OCI-LY3 (cell line): ENCODE measurements at regions not wholly inside any gene's neighbourhood (a gene's known extent, or its start where the extent isn't known, plus 50 kb on each side); places are given as distances from the start of the nearest gene placed in this dataset.

Experiments used
- H2AFZ ChIP-seq: fragments of 200-600, 300-600 bp; shearing (Covaris generic); 2 replicates; pipeline ENCODE4 v1.6.0; 2014; ENCODE audit warnings: antibody characterized with exemption, low read depth, low read length
- H3K27ac ChIP-seq: fragments of 200-600, 300-600 bp; sonication (generic); 2 replicates; pipeline ENCODE4 v1.5.1; 2014; ENCODE audit warnings: mild to moderate bottlenecking, low read length, moderate library complexity, mixed read lengths
- H3K27me3 ChIP-seq: fragments of 200-600, 300-600 bp; sonication (generic); 2 replicates; pipeline ENCODE4 v1.6.1; 2014; ENCODE audit warnings: low read depth, low read length, mixed read lengths
- H3K36me3 ChIP-seq: fragments of 200-600, 300-600 bp; sonication (generic); replicated peaks from 2 replicates; pipeline ENCODE3; 2014; ENCODE audit warnings: low read depth, low read length, mixed read lengths
- H3K4me1 ChIP-seq: fragments of 300-600, 200-600 bp; sonication (generic); 2 replicates; pipeline ENCODE4 v1.6.1; 2014; ENCODE audit warnings: low read length, mixed read lengths
- H3K4me2 ChIP-seq: fragments of 200-600, 300-600 bp; sonication (generic); 2 replicates; pipeline ENCODE4 v1.6.1; 2014; ENCODE audit warnings: low read length, mixed read lengths
- H3K4me3 ChIP-seq: fragments of 300-600, 200-600 bp; sonication (generic); 2 replicates; pipeline ENCODE4 v1.5.1; 2014; ENCODE audit warnings: antibody characterized with exemption, mild to moderate bottlenecking, low read length, moderate library complexity
- H3K79me2 ChIP-seq: fragments of 300-600, 200-600 bp; shearing (Covaris generic); 2 replicates; pipeline ENCODE4 v1.6.1; 2014; ENCODE audit warnings: mild to moderate bottlenecking, low read length, mixed read lengths
- H3K9ac ChIP-seq: fragments of 300-600, 200-600 bp; shearing (Covaris generic); 2 replicates; pipeline ENCODE4 v1.6.0; 2014; ENCODE audit warnings: mild to moderate bottlenecking, low read length, moderate library complexity
- H3K9me3 ChIP-seq: fragments of 200-600, 300-600 bp; shearing (Covaris generic); 2 replicates; pipeline ENCODE4 v1.6.1; 2014; ENCODE audit warnings: low read length, mixed read lengths; ENCODE audit not compliant: insufficient read depth
- H4K20me1 ChIP-seq: fragments of 200-600, 300-600 bp; sonication (generic); 2 replicates; pipeline ENCODE4 v1.6.1; 2016; ENCODE audit warnings: low read length, mixed read lengths; ENCODE audit not compliant: insufficient read depth
- CTCF ChIP-seq: fragments of 200-600, 300-600 bp; sonication (generic); IDR thresholded peaks from 2 replicates; pipeline ENCODE4 v1.5.1; 2014; ENCODE audit warnings: antibody characterized with exemption, low read length, low read depth
- EZH2phosphoT487 ChIP-seq: fragments of 200-600 bp; shearing (Covaris generic); IDR thresholded peaks from 2 replicates; pipeline ENCODE4 v1.6.1; 2018; ENCODE audit warnings: antibody characterized with exemption, mixed run types, low read depth

DNA sequence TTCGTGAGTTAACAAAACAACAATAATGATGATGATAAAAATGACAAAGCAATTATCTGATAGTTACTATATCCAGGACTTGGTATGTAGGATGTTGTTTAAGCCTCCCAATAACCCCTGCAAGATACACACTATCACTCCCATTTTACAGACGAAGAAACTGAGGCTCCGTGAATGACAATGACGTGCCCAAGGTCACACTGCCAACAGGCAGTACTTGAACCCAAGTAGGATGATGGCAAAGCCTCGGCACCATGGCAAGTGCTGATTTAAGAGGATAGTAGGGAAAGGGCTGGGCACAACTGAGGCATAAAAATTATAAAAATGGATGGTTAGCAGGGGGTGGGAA is 226.8 kb upstream of the LHX5 start:
- Histone ChIP-seq H4K20me1 (no peaks in the 10 kb centered on the region), H3K4me2 (no peak overlapping the region), H3K9ac (no peak overlapping the region), H3K4me3 (no peak overlapping the region), H3K4me1 (no peaks in the 10 kb centered on the region), H3K79me2 (no peaks in the 10 kb centered on the region), H3K9me3 (no peaks in the 10 kb centered on the region), H3K27me3 (peaks cover 17% of the 10 kb centered on the region; the same call in 1 of the 2 replicates), H3K27ac (no peak overlapping the region), H2AFZ (no peak overlapping the region), H3K36me3 (no peaks in the 10 kb centered on the region)
- TF ChIP-seq EZH2phosphoT487 (no peak), CTCF (no peak)

DNA sequence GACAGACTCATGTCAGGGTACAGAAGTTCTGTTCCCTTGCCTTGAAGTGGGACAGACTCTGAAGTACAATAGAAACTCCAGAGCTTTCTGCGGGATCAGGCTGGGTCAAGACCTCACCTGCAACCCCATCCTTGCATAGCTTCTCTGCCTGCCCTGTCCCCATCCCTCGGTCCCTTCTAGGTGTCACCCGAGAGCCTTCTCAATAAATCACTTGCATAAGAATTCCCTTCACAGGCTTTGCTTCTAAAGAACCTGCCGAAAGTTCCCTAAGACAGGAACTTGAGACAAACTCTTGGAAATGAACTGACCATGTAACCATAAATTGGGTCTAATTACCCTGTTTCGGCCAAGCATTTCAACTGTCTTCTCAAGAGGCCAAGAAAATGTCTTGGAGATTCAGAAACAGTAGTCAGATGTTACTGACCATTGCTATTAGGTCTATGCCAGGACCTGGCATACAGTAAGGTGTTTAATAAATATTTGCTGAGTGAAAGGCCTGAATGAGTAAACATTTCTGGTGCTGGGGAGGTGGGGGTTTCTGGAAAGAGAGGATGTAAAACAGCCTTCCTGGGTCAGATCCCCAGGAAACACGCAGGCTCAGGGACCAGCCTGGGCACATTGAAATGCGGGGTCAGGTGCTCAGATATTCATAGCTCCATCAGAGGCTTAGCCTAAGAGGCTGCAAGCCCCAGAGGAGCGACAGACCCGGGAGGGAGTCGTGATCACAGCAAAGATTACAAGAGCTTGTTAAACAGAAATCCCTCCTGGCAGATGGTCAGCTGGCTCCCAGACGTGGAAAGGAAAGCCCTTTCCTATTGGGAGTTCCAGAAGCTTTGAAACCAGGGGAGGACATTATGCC is 226.2 kb upstream of the LHX5 start:
- H3K27me3 ChIP-seq: peaks cover 17% of the 10 kb centered on the region; the same call in 1 of the 2 replicates
- no peaks in the 10 kb centered on the region for H3K4me1 ChIP-seq
- no peaks in the 10 kb centered on the region for H3K9me3 ChIP-seq
- H3K79me2 ChIP-seq: no peaks in the 10 kb centered on the region
- no peak overlapping the region for H3K4me3 ChIP-seq
- H3K4me2 ChIP-seq: no peak overlapping the region
- H3K9ac ChIP-seq: no peak overlapping the region
- H2AFZ ChIP-seq: no peak overlapping the region
- H3K27ac ChIP-seq: no peak overlapping the region
- TF ChIP-seq CTCF: no peak
- H4K20me1 ChIP-seq: no peaks in the 10 kb centered on the region
- H3K36me3 ChIP-seq: no peaks in the 10 kb centered on the region

GRCh38 chr12:113697104-113697503 is 225.4 kb upstream of the LHX5 start:
- H3K27ac ChIP-seq: no peak overlapping the region
- no peaks in the 10 kb centered on the region for H3K9me3 ChIP-seq
- TF ChIP-seq CTCF (no peak), EZH2phosphoT487 (no peak)
- H3K4me3 ChIP-seq: no peak overlapping the region
- no peak overlapping the region for H3K9ac ChIP-seq
- H3K79me2 ChIP-seq: no peaks in the 10 kb centered on the region
- H4K20me1 ChIP-seq: no peaks in the 10 kb centered on the region
- no peaks in the 10 kb centered on the region for H3K4me1 ChIP-seq
- no peak overlapping the region for H3K4me2 ChIP-seq
- no peak overlapping the region for H2AFZ ChIP-seq
- H3K36me3 ChIP-seq: no peaks in the 10 kb centered on the region
- peaks cover 20% of the 10 kb centered on the region; the same call in 1 of the 2 replicates for H3K27me3 ChIP-seq

DNA sequence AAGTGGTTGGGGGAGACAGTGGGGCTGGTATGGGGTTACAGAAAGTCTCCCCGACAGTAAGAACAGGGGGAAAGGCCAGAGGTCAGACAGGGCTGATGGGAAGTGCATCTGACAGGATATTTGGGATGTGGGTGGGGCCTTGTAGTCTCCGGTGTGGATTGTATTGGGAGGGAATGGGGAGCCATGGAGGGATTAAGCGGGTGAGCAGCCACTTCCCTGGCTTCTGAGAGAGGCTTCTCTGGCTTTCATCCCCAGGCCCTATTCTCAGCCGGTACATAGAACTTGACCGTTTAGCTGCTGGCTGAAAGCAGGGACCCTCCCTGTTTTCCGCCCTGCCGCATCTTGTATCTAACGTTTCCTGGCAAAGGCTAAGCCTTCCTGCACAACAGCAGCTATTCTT is 222.0 kb upstream of the LHX5 start:
- Histone ChIP-seq H3K9me3 (no peaks in the 10 kb centered on the region), H3K79me2 (no peaks in the 10 kb centered on the region), H3K4me3 (no peak overlapping the region), H3K36me3 (no peaks in the 10 kb centered on the region), H3K27ac (no peak overlapping the region), H3K4me2 (no peak overlapping the region), H3K9ac (no peak overlapping the region), H4K20me1 (no peaks in the 10 kb centered on the region), H3K27me3 (peaks cover 33% of the 10 kb centered on the region; the same call in 1 of the 2 replicates), H2AFZ (no peak overlapping the region), H3K4me1 (no peaks in the 10 kb centered on the region)
- no peak for TF ChIP-seq EZH2phosphoT487
- TF ChIP-seq CTCF: no peak
